ENCODE measurements at regions not wholly inside any gene's neighbourhood (a gene's known extent, or its start where the extent isn't known, plus 50 kb on each side); places are given as distances from the start of the nearest gene placed in this dataset.

- TF ChIP-seq CTCF (IDR thresholded peaks at IDR 0.05): no peak
- H3K27ac ChIP-seq: no peak overlapping the region
- intact Hi-C loops (cut with DNase I; ENCODE audit: low total_unique reads): no loop called here
- no peaks in the 10 kb centered on the region for H3K27me3 ChIP-seq
- H3K36me3 ChIP-seq: no peaks in the 10 kb centered on the region
- no peaks in the 10 kb centered on the region for H3K4me1 ChIP-seq
- H3K4me3 ChIP-seq: no peak overlapping the region
- DNase-seq: no peak
- H3K9me3 ChIP-seq: no peaks in the 10 kb centered on the region
These were observed 280.8 kb downstream of the FOXA2 start for GRCh38 chr20:22303523-22303922.

- TF ChIP-seq CTCF (IDR thresholded peaks at IDR 0.05): no peak
- no peak overlapping the region for H3K27ac ChIP-seq
- no peak for DNase-seq
- H3K4me3 ChIP-seq: no peak overlapping the region
- H3K27me3 ChIP-seq: no peaks in the 10 kb centered on the region
- intact Hi-C loops (cut with DNase I; ENCODE audit: low total_unique reads): no loop called here
- H3K9me3 ChIP-seq: no peaks in the 10 kb centered on the region
- H3K4me1 ChIP-seq: no peaks in the 10 kb centered on the region
- no peaks in the 10 kb centered on the region for H3K36me3 ChIP-seq
These were observed 282.3 kb downstream of the FOXA2 start for GRCh38 chr20:22302039-22302438.

- no peak for DNase-seq
- H3K36me3 ChIP-seq: no peaks in the 10 kb centered on the region
- H3K4me3 ChIP-seq: no peak overlapping the region
- no peaks in the 10 kb centered on the region for H3K4me1 ChIP-seq
- no peak overlapping the region for H3K27ac ChIP-seq
- peaks cover 0 to 6% of the 10 kb centered on the region in 2 donors for H3K27me3 ChIP-seq
- intact Hi-C loops (cut with DNase I; ENCODE audit: low total_unique reads): no loop called here
- H3K9me3 ChIP-seq: no peaks in the 10 kb centered on the region
- no peak for TF ChIP-seq CTCF (IDR thresholded peaks at IDR 0.05)
These were observed 290.5 kb downstream of the FOXA2 start for GRCh38 chr20:22293886-22294285.

GRCh38 chr20:22289442-22289841 is 294.9 kb downstream of the FOXA2 start:
- Histone ChIP-seq H3K27ac (no peak overlapping the region), H3K4me3 (no peak overlapping the region), H3K9me3 (no peaks in the 10 kb centered on the region), H3K27me3 (peaks cover 0 to 6% of the 10 kb centered on the region in 2 donors), H3K4me1 (no peaks in the 10 kb centered on the region), H3K36me3 (no peaks in the 10 kb centered on the region)
- no peak for TF ChIP-seq CTCF (IDR thresholded peaks at IDR 0.05)
- intact Hi-C loops (cut with DNase I; ENCODE audit: low total_unique reads): no loop called here
- no peak for DNase-seq

- no peak overlapping the region for H3K27ac ChIP-seq
- intact Hi-C loops (cut with DNase I; ENCODE audit: low total_unique reads): no loop called here
- TF ChIP-seq CTCF (IDR thresholded peaks at IDR 0.05): no peak
These were observed 295.4 kb downstream of the FOXA2 start for GRCh38 chr20:22288957-22289356.

GRCh38 chr20:22288156-22288555 is 296.2 kb downstream of the FOXA2 start:
- no peak overlapping the region for H3K4me3 ChIP-seq
- no peak overlapping the region for H3K27ac ChIP-seq
- no peak for DNase-seq
- peaks cover 0 to 6% of the 10 kb centered on the region in 2 donors for H3K27me3 ChIP-seq
- H3K4me1 ChIP-seq: no peaks in the 10 kb centered on the region
- intact Hi-C loops (cut with DNase I; ENCODE audit: low total_unique reads): no loop called here
- H3K36me3 ChIP-seq: no peaks in the 10 kb centered on the region
- no peaks in the 10 kb centered on the region for H3K9me3 ChIP-seq
- TF ChIP-seq CTCF (IDR thresholded peaks at IDR 0.05): no peak

More at GRCh38 chr20:22288957-22289356, 295.4 kb downstream of the FOXA2 start:
- DNase-seq: no peak
- Histone ChIP-seq H3K36me3 (no peaks in the 10 kb centered on the region), H3K4me3 (no peak overlapping the region), H3K4me1 (no peaks in the 10 kb centered on the region), H3K27me3 (peaks cover 0 to 6% of the 10 kb centered on the region in 2 donors), H3K9me3 (no peaks in the 10 kb centered on the region)
